T-cell (primary cell): ENCODE measurements at regions not wholly inside any gene's neighbourhood (a gene's known extent, or its start where the extent isn't known, plus 50 kb on each side); places are given as distances from the start of the nearest gene placed in this dataset.

Source experiments
- ATAC-seq, 4 experiments: fragments of 200-7000 bp in 3 of 4; fragments of 150-1000 bp in 1 of 4; cut with Tn5 transposase; replicated peaks in 1 of 4; 1 replicate in 3 of 4; 2 replicates in 1 of 4; pipeline ENCODE4 v1.10.0; 2021; ENCODE audit warnings: moderate library complexity in 3 of 4, mild to moderate bottlenecking in 2 of 4, moderate number of reproducible peaks in 1 of 4
- CTCF ChIA-PET, 2 donors: fragments of 300-600 bp; sonication (Branson Sonifier 250); formaldehyde crosslinking; loops; one replicate each; lab custom pipeline; 2022; ENCODE audit warnings: antibody characterized with exemption in 2 of 2; lab: Charles Lee
- POLR2A ChIA-PET, 2 donors: fragments of 300-600 bp; sonication (Branson Sonifier 250); formaldehyde crosslinking; loops; one replicate each; lab custom pipeline; 2022; ENCODE audit warnings: antibody characterized with exemption in 2 of 2; lab: Charles Lee
- DNase-seq, 35 experiments: peaks; one replicate each; pipeline versions ENCODE4 v3.0.0 to v3.0.0-alpha.2; 2013 to 2023
- H3K27ac ChIP-seq: one replicate; pipeline ENCODE4 v1.5.1; 2013; ENCODE audit warnings: low read length
- H3K27me3 ChIP-seq, 2 experiments: replicated peaks in 1 of 2; 1 replicate in 1 of 2; 2 replicates in 1 of 2; pipeline versions ENCODE4 v1.6.1 to v1.7.0; 2013; ENCODE audit warnings: low read length in 1 of 2, mixed read lengths in 1 of 2; ENCODE audit not compliant: control insufficient read depth in 2 of 2, insufficient read depth in 2 of 2; ENCODE audit errors: extremely low read depth in 1 of 2
- H3K36me3 ChIP-seq, 2 donors: 1 replicate in 1 of 2; 2 replicates in 1 of 2; pipeline versions ENCODE4 v1.6.1 to v1.7.0; 2013; ENCODE audit warnings: low read length in 1 of 2; ENCODE audit not compliant: control insufficient read depth in 2 of 2, insufficient read depth in 1 of 2; ENCODE audit errors: extremely low read depth in 1 of 2
- H3K4me1 ChIP-seq, 2 experiments: 1 replicate in 1 of 2; 2 replicates in 1 of 2; pipeline versions ENCODE4 v1.6.1 to v1.7.0; 2013; ENCODE audit warnings: low read length in 2 of 2, mixed read lengths in 1 of 2; ENCODE audit not compliant: insufficient read depth in 2 of 2, control insufficient read depth in 1 of 2; ENCODE audit errors: extremely low read depth in 1 of 2
- H3K4me3 ChIP-seq, 2 donors: 1 replicate in 1 of 2; 2 replicates in 1 of 2; pipeline versions ENCODE4 v1.5.1 to v1.7.0; 2013; ENCODE audit warnings: mild to moderate bottlenecking in 2 of 2, low read length in 1 of 2, moderate library complexity in 1 of 2; ENCODE audit not compliant: control insufficient read depth in 1 of 2; ENCODE audit errors: extremely low read depth in 1 of 2
- H3K9me3 ChIP-seq: 2 replicates; pipeline ENCODE4 v1.7.0; 2013
- H3K27ac Mint-ChIP-seq, 2 donors: one replicate each; pipeline ENCODE4 v1.8.0; 2020 to 2021; ENCODE audit warnings: mild to moderate bottlenecking in 2 of 2, mixed read lengths in 2 of 2
- H3K27me3 Mint-ChIP-seq, 2 donors: one replicate each; pipeline ENCODE4 v1.8.0; 2021 to 2022; ENCODE audit warnings: mixed read lengths in 2 of 2
- H3K36me3 Mint-ChIP-seq: one replicate; pipeline ENCODE4 v1.8.0; 2021; ENCODE audit warnings: mixed read lengths
- H3K4me1 Mint-ChIP-seq, 3 donors: one replicate each; pipeline ENCODE4 v1.8.0; 2020 to 2022; ENCODE audit warnings: mixed read lengths in 3 of 3, mild to moderate bottlenecking in 1 of 3
- H3K4me3 Mint-ChIP-seq, 3 donors: one replicate each; pipeline ENCODE4 v1.8.0; 2020 to 2022; ENCODE audit warnings: mild to moderate bottlenecking in 3 of 3, mixed read lengths in 3 of 3, moderate library complexity in 3 of 3
- H3K9me3 Mint-ChIP-seq, 3 donors: one replicate each; pipeline ENCODE4 v1.8.0; 2020 to 2022; ENCODE audit warnings: mixed read lengths in 3 of 3
- WGBS: methylation state at CpG from one replicate; pipeline ENCODE4 v1.1.5; 2013; ENCODE audit warnings: missing lambda C conversion rate; ENCODE audit not compliant: insufficient coverage; 5-methylcytosine and 5-hydroxymethylcytosine counted together

GRCh38 chrY:8690901-8691685, 646.2 kb upstream of the TSPY4 start:
- ATAC-seq (no peak), DNase-seq (no peak)
- Mint-ChIP-seq H3K9me3 (no peaks in the 10 kb centered on the region), H3K27ac (no peak overlapping the region), H3K27me3 (no peaks in the 10 kb centered on the region), H3K4me3 (no peak overlapping the region), H3K4me1 (no peaks in the 10 kb centered on the region), H3K36me3 (no peaks in the 10 kb centered on the region)
- WGBS, result 40% methylated on average over 1 of the region's 2 CpGs
- no peaks in the 10 kb centered on the region for H3K27me3 ChIP-seq
- no peaks in the 10 kb centered on the region for H3K4me1 ChIP-seq
- no peak overlapping the region for H3K4me3 ChIP-seq
- POLR2A ChIA-PET, result no interaction called here
- no peak overlapping the region for H3K27ac ChIP-seq
- CTCF ChIA-PET, result no interaction called here
- no peaks in the 10 kb centered on the region for H3K36me3 ChIP-seq
- no peaks in the 10 kb centered on the region for H3K9me3 ChIP-seq

GRCh38 chrY:8698571-8698970, 638.7 kb upstream of the TSPY4 start:
- Histone ChIP-seq H3K27ac (no peak overlapping the region), H3K36me3 (no peaks in the 10 kb centered on the region), H3K27me3 (no peaks in the 10 kb centered on the region), H3K4me1 (no peaks in the 10 kb centered on the region), H3K9me3 (no peaks in the 10 kb centered on the region), H3K4me3 (no peak overlapping the region)
- CTCF ChIA-PET, result no interaction called here
- H3K4me1 Mint-ChIP-seq, result no peaks in the 10 kb centered on the region
- H3K27me3 Mint-ChIP-seq, result peaks cover 0 to 2% of the 10 kb centered on the region in 2 donors
- no peaks in the 10 kb centered on the region for H3K36me3 Mint-ChIP-seq
- H3K4me3 Mint-ChIP-seq, result no peak overlapping the region
- POLR2A ChIA-PET, result no interaction called here
- no peak overlapping the region for H3K27ac Mint-ChIP-seq
- H3K9me3 Mint-ChIP-seq, result no peaks in the 10 kb centered on the region
- 83% methylated on average over 1 of the region's 3 CpGs for WGBS
- DNase-seq, result no peak
- no peak for ATAC-seq

- Mint-ChIP-seq H3K27me3 (no peaks in the 10 kb centered on the region), H3K9me3 (no peaks in the 10 kb centered on the region), H3K4me1 (no peaks in the 10 kb centered on the region), H3K27ac (no peak overlapping the region), H3K4me3 (no peak overlapping the region), H3K36me3 (no peaks in the 10 kb centered on the region)
- no peak for DNase-seq
- Histone ChIP-seq H3K4me1 (no peaks in the 10 kb centered on the region), H3K9me3 (no peaks in the 10 kb centered on the region), H3K27me3 (no peaks in the 10 kb centered on the region), H3K36me3 (no peaks in the 10 kb centered on the region), H3K27ac (no peak overlapping the region), H3K4me3 (no peak overlapping the region)
- ATAC-seq, result no peak
- CTCF ChIA-PET, result no interaction called here
- POLR2A ChIA-PET, result no interaction called here
- 90% methylated on average over 1 of the region's 8 CpGs for WGBS
These were observed 631.5 kb upstream of the TSPY4 start for GRCh38 chrY:8705636-8706300.

- Mint-ChIP-seq H3K4me1 (no peaks in the 10 kb centered on the region), H3K27ac (no peak overlapping the region), H3K4me3 (no peak overlapping the region), H3K36me3 (no peaks in the 10 kb centered on the region), H3K9me3 (no peaks in the 10 kb centered on the region), H3K27me3 (no peaks in the 10 kb centered on the region)
- no peak for DNase-seq
- Histone ChIP-seq H3K27me3 (no peaks in the 10 kb centered on the region), H3K4me1 (no peaks in the 10 kb centered on the region), H3K36me3 (no peaks in the 10 kb centered on the region), H3K9me3 (no peaks in the 10 kb centered on the region), H3K27ac (no peak overlapping the region), H3K4me3 (no peak overlapping the region)
- POLR2A ChIA-PET, result no interaction called here
- CTCF ChIA-PET, result no interaction called here
- no CpG with 5 or more reads among the region's 1 CpG for WGBS
- no peak for ATAC-seq
These were observed 625.0 kb upstream of the TSPY4 start for GRCh38 chrY:8712296-8712695.

- POLR2A ChIA-PET, result no interaction called here
These were observed 622.0 kb upstream of the TSPY4 start for GRCh38 chrY:8715226-8715625.

GRCh38 chrY:8726616-8727015, 610.6 kb upstream of the TSPY4 start:
- Histone ChIP-seq H3K4me3 (no peak overlapping the region), H3K9me3 (no peaks in the 10 kb centered on the region), H3K27ac (no peak overlapping the region), H3K36me3 (no peaks in the 10 kb centered on the region), H3K27me3 (no peaks in the 10 kb centered on the region), H3K4me1 (no peaks in the 10 kb centered on the region)
- Mint-ChIP-seq H3K4me1 (no peaks in the 10 kb centered on the region), H3K9me3 (no peaks in the 10 kb centered on the region), H3K36me3 (no peaks in the 10 kb centered on the region), H3K4me3 (no peak overlapping the region), H3K27ac (no peak overlapping the region), H3K27me3 (peaks cover 0 to 1% of the 10 kb centered on the region in 2 donors)
- ChIA-PET CTCF (no interaction called here), POLR2A (no interaction called here)
- ATAC-seq (no peak), DNase-seq (no peak)
- WGBS, result no CpG with 5 or more reads among the region's 6 CpGs

More at GRCh38 chrY:8715226-8715625, 622.0 kb upstream of the TSPY4 start:
- H3K4me3 Mint-ChIP-seq, result no peak overlapping the region
- ATAC-seq (no peak), DNase-seq (no peak)
- CTCF ChIA-PET, result no interaction called here
- Histone ChIP-seq H3K27ac (no peak overlapping the region), H3K4me3 (no peak overlapping the region), H3K4me1 (no peaks in the 10 kb centered on the region), H3K9me3 (no peaks in the 10 kb centered on the region), H3K27me3 (no peaks in the 10 kb centered on the region), H3K36me3 (no peaks in the 10 kb centered on the region)
- no peak overlapping the region for H3K27ac Mint-ChIP-seq
- no peaks in the 10 kb centered on the region for H3K27me3 Mint-ChIP-seq
- WGBS, result no CpG with 5 or more reads among the region's 3 CpGs
- H3K9me3 Mint-ChIP-seq, result no peaks in the 10 kb centered on the region
- no peaks in the 10 kb centered on the region for H3K36me3 Mint-ChIP-seq
- H3K4me1 Mint-ChIP-seq, result no peaks in the 10 kb centered on the region
